ENCODE measurements at regions not wholly inside any gene's neighbourhood (a gene's known extent, or its start where the extent isn't known, plus 50 kb on each side); places are given as distances from the start of the nearest gene placed in this dataset.
"Not testable (repeated sequence)": the region's sequence is repeated elsewhere in the genome, so short reads cannot be mapped to it uniquely, and the experiment has no call there.

DNA sequence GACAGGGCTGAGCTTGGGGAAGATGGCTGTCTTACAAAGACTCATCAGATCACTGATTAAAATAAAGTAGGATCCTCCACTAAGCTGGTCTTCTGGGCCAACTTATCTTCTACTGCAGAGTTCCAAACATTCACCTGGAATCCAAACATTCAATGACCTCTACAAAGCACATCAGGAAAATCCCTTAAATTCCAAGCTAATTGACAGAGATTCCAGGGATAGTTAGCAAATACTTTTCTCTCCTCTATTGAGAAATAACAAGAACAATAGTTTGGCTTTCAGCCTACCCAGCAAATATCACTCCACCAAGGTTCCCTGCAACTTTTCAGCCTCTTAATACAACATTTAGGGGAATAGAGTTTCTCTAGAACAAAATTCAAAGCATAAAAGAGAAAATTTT, 140.6 kb upstream of the LIFR start:
- CTCF ChIA-PET, result no interaction called here
- Histone ChIP-seq H3K27me3 (ENCODE audit: control insufficient read depth in 1 of 2, insufficient read depth in 2 of 2, low read length in 2 of 2) (peaks cover 4 to 7% of the 10 kb centered on the region in 2 experiments), H3K4me1 (ENCODE audit: insufficient read depth, low read length) (no peaks in the 10 kb centered on the region), H3K4me3 (ENCODE audit: low read length) (no peak overlapping the region), H3K36me3 (ENCODE audit: insufficient read depth, low read length) (no peaks in the 10 kb centered on the region), H3K9me3 (ENCODE audit: control insufficient read depth in 1 of 2, insufficient read depth in 1 of 2, low read length in 2 of 2) (no peaks in the 10 kb centered on the region), H3K27ac (ENCODE audit: low read depth in 1 of 2, low read length in 2 of 2) (no peak overlapping the region)
- Mint-ChIP-seq H3K4me1 (ENCODE audit: low read depth) (no peaks in the 10 kb centered on the region), H3K36me3 (ENCODE audit: low read depth) (no peaks in the 10 kb centered on the region), H3K9me3 (no peaks in the 10 kb centered on the region), H3K27me3 (peaks cover 53% of the 10 kb centered on the region), H3K27ac (no peak overlapping the region), H3K4me3 (no peak overlapping the region)
- intact Hi-C loops (cut with DNase I, micrococcal nuclease), result no loop called here
- POLR2A ChIA-PET, result no interaction called here
- ATAC-seq (ENCODE audit: poor library complexity), result no peak
- DNase-seq, result no peak
- TF ChIP-seq, protein P1, sequence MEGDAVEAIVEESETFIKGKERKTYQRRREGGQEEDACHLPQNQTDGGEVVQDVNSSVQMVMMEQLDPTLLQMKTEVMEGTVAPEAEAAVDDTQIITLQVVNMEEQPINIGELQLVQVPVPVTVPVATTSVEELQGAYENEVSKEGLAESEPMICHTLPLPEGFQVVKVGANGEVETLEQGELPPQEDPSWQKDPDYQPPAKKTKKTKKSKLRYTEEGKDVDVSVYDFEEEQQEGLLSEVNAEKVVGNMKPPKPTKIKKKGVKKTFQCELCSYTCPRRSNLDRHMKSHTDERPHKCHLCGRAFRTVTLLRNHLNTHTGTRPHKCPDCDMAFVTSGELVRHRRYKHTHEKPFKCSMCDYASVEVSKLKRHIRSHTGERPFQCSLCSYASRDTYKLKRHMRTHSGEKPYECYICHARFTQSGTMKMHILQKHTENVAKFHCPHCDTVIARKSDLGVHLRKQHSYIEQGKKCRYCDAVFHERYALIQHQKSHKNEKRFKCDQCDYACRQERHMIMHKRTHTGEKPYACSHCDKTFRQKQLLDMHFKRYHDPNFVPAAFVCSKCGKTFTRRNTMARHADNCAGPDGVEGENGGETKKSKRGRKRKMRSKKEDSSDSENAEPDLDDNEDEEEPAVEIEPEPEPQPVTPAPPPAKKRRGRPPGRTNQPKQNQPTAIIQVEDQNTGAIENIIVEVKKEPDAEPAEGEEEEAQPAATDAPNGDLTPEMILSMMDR (IDR thresholded peaks at IDR 0.05), result no peak

DNA sequence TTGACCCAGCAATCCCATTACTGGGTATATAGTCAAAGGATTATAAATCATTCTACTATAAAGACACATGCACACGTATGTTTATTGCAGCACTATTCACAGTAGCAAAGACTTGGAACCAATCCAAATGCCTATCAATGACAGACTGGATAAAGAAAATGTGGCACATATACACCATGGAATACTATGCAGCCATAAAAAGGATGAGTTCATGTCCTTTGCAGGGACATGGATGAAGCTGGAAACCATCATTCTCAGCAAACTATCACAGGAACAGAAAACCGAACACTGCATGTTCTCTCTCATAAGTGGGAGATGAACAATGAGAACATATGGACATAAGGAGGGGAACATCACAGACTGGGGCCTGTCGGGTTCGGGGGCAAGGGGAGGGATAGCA, 140.3 kb upstream of the OSMR start:
- CTCF ChIA-PET; DNase-seq; POLR2A ChIA-PET; H3K9me3 Mint-ChIP-seq; H3K36me3 ChIP-seq (ENCODE audit: insufficient read depth, low read length); intact Hi-C loops (cut with DNase I, micrococcal nuclease); ATAC-seq (ENCODE audit: poor library complexity); H3K4me3 ChIP-seq (ENCODE audit: low read length); H3K27me3 ChIP-seq (ENCODE audit: control insufficient read depth in 1 of 2, insufficient read depth in 2 of 2, low read length in 2 of 2); H3K4me1 Mint-ChIP-seq (ENCODE audit: low read depth); H3K9me3 ChIP-seq (ENCODE audit: control insufficient read depth in 1 of 2, insufficient read depth in 1 of 2, low read length in 2 of 2); H3K27ac ChIP-seq (ENCODE audit: low read depth in 1 of 2, low read length in 2 of 2); H3K36me3 Mint-ChIP-seq (ENCODE audit: low read depth); H3K4me3 Mint-ChIP-seq; H3K27ac Mint-ChIP-seq; H3K4me1 ChIP-seq (ENCODE audit: insufficient read depth, low read length): not testable (repeated sequence)
- H3K27me3 Mint-ChIP-seq, result peaks cover 16% of the 10 kb centered on the region

DNA sequence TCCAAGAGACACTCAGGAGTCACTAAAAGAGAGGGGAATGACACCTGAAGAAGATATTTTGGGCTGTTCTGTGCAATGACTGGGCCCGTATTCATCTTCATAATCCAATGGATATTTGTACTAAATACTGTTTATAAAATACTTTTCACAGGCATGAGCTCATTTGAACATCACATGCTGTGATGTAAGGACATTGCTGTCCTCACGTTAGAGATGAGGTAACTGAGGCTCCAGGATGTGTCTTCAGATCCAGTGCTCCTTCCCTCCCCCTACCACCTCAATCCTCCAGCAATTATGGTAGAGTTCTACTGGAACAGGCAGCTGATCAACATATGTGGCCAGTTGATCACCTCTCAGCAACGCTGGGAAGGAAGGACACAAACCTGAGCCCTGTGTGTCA, 139.4 kb upstream of the OSMR start:
- no peak overlapping the region for H3K4me3 Mint-ChIP-seq
- Histone ChIP-seq H3K27ac (ENCODE audit: low read depth in 1 of 2, low read length in 2 of 2) (no peak overlapping the region), H3K36me3 (ENCODE audit: insufficient read depth, low read length) (no peaks in the 10 kb centered on the region), H3K4me3 (ENCODE audit: low read length) (no peak overlapping the region), H3K27me3 (ENCODE audit: control insufficient read depth in 1 of 2, insufficient read depth in 2 of 2, low read length in 2 of 2) (no peaks in the 10 kb centered on the region), H3K9me3 (ENCODE audit: control insufficient read depth in 1 of 2, insufficient read depth in 1 of 2, low read length in 2 of 2) (no peaks in the 10 kb centered on the region), H3K4me1 (ENCODE audit: insufficient read depth, low read length) (no peaks in the 10 kb centered on the region)
- POLR2A ChIA-PET, result no interaction called here
- H3K4me1 Mint-ChIP-seq (ENCODE audit: low read depth), result no peaks in the 10 kb centered on the region
- no peaks in the 10 kb centered on the region for H3K36me3 Mint-ChIP-seq (ENCODE audit: low read depth)
- TF ChIP-seq, protein P1 (IDR thresholded peaks at IDR 0.05), result no peak
- H3K27me3 Mint-ChIP-seq, result peaks cover 8% of the 10 kb centered on the region
- intact Hi-C loops (cut with DNase I, micrococcal nuclease), result no loop called here
- DNase-seq (no peak), ATAC-seq (ENCODE audit: poor library complexity) (no peak)
- no peak overlapping the region for H3K27ac Mint-ChIP-seq
- CTCF ChIA-PET, result no interaction called here
- H3K9me3 Mint-ChIP-seq, result no peaks in the 10 kb centered on the region

DNA sequence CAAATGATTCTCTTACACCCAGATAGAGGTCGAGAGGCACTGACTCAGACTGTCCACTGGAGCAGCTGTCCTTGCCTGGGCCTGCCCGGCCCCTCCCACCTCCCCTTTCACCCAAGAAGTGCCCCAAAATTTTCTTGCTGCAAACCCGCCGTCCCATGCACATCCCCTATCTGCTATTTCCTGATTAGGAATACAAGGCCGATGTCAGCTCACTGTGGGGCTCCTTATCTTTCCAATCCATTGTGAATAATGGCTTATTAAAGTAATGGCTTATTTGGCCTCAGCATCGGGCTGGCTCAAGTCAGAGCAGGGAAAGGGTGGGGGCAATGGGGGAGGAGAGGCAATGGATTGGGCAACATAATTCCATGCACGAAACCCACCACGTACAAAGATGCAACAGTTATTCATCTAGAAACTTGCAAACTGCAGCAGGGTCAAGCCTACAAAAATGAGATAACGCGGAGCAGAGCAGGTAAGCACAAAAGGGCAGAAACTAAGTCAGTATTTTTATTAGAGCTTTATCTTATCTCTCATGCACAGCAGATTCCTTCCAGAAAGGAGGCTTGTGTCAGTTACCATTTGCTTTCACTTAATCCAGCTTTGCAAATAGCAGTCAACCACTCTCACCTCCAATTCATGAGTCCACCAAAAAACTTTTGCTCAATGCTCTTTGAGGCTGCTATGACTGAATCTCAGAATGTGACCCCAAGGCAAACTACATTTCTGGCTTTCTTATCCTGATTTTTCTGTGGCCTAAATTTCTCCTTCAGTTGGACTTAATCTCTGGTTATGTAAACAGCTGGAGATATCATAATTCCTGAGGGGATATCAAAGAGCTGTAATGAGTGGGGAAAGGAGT, 138.2 kb upstream of the OSMR start:
- Histone ChIP-seq H3K36me3 (ENCODE audit: insufficient read depth, low read length) (no peaks in the 10 kb centered on the region), H3K4me1 (ENCODE audit: insufficient read depth, low read length) (no peaks in the 10 kb centered on the region), H3K27ac (ENCODE audit: low read depth in 1 of 2, low read length in 2 of 2) (no peak overlapping the region), H3K9me3 (ENCODE audit: control insufficient read depth in 1 of 2, insufficient read depth in 1 of 2, low read length in 2 of 2) (no peaks in the 10 kb centered on the region), H3K27me3 (ENCODE audit: control insufficient read depth in 1 of 2, insufficient read depth in 2 of 2, low read length in 2 of 2) (peaks cover 0 to 2% of the 10 kb centered on the region in 2 experiments), H3K4me3 (ENCODE audit: low read length) (no peak overlapping the region)
- Mint-ChIP-seq H3K36me3 (ENCODE audit: low read depth) (no peaks in the 10 kb centered on the region), H3K27ac (no peak overlapping the region), H3K4me1 (ENCODE audit: low read depth) (no peaks in the 10 kb centered on the region), H3K4me3 (no peak overlapping the region), H3K27me3 (peaks cover 3% of the 10 kb centered on the region), H3K9me3 (no peaks in the 10 kb centered on the region)
- intact Hi-C loops (cut with DNase I, micrococcal nuclease), result no loop called here
- TF ChIP-seq, protein P1 (IDR thresholded peaks at IDR 0.05), result no peak
- DNase-seq, result no peak
- no peak for ATAC-seq (ENCODE audit: poor library complexity)
- ChIA-PET CTCF (no interaction called here), POLR2A (no interaction called here)

Measured in CD4-positive, alpha-beta T cell (primary cell).